Progenitor cell of endocrine pancreas (in vitro differentiated cells): ENCODE measurements at regions not wholly inside any gene's neighbourhood (a gene's known extent, or its start where the extent isn't known, plus 50 kb on each side); places are given as distances from the start of the nearest gene placed in this dataset.

Experiments
- DNase-seq: peaks from one replicate; pipeline ENCODE4 v3.0.0; 2021; ENCODE audit warnings: low spot score; ENCODE audit not compliant: unreplicated experiment
- H3K27ac Mint-ChIP-seq: 2 replicates; pipeline ENCODE4 v1.8.0; 2021; ENCODE audit warnings: mild to moderate bottlenecking, moderate library complexity, mixed read lengths
- H3K27me3 Mint-ChIP-seq: 2 replicates; pipeline ENCODE4 v1.8.0; 2021; ENCODE audit warnings: mixed read lengths
- H3K36me3 Mint-ChIP-seq: 2 replicates; pipeline ENCODE4 v1.8.0; 2022; ENCODE audit warnings: mixed read lengths; ENCODE audit not compliant: insufficient read depth
- H3K4me1 Mint-ChIP-seq: 2 replicates; pipeline ENCODE4 v1.8.0; 2021; ENCODE audit warnings: low read depth, mixed read lengths
- H3K4me3 Mint-ChIP-seq: 2 replicates; pipeline ENCODE4 v1.8.0; 2021; ENCODE audit warnings: low read depth, mild to moderate bottlenecking, moderate library complexity, mixed read lengths
- H3K9me3 Mint-ChIP-seq: 2 replicates; pipeline ENCODE4 v1.8.0; 2021; ENCODE audit warnings: low read depth, mixed read lengths
- TF ChIP-seq, protein P1 (sequence below): fragments of 200-600 bp; sonication (generic); IDR thresholded peaks from one replicate; pipeline ENCODE4 v1.5.0; 2021; ENCODE audit warnings: antibody characterized with exemption, mild to moderate bottlenecking; ENCODE audit not compliant: unreplicated experiment

- TF ChIP-seq, protein P1, sequence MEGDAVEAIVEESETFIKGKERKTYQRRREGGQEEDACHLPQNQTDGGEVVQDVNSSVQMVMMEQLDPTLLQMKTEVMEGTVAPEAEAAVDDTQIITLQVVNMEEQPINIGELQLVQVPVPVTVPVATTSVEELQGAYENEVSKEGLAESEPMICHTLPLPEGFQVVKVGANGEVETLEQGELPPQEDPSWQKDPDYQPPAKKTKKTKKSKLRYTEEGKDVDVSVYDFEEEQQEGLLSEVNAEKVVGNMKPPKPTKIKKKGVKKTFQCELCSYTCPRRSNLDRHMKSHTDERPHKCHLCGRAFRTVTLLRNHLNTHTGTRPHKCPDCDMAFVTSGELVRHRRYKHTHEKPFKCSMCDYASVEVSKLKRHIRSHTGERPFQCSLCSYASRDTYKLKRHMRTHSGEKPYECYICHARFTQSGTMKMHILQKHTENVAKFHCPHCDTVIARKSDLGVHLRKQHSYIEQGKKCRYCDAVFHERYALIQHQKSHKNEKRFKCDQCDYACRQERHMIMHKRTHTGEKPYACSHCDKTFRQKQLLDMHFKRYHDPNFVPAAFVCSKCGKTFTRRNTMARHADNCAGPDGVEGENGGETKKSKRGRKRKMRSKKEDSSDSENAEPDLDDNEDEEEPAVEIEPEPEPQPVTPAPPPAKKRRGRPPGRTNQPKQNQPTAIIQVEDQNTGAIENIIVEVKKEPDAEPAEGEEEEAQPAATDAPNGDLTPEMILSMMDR, result no peak
- H3K36me3 Mint-ChIP-seq, result no peaks in the 10 kb centered on the region
- H3K4me1 Mint-ChIP-seq, result no peaks in the 10 kb centered on the region
- no peaks in the 10 kb centered on the region for H3K9me3 Mint-ChIP-seq
- no peak overlapping the region for H3K4me3 Mint-ChIP-seq
- H3K27me3 Mint-ChIP-seq, result peaks cover 29% of the 10 kb centered on the region
- no peak overlapping the region for H3K27ac Mint-ChIP-seq
- DNase-seq, result no peak
Observed at GRCh38 chr2:7407001-7407400, 489.8 kb downstream of the RNF144A start.

DNA sequence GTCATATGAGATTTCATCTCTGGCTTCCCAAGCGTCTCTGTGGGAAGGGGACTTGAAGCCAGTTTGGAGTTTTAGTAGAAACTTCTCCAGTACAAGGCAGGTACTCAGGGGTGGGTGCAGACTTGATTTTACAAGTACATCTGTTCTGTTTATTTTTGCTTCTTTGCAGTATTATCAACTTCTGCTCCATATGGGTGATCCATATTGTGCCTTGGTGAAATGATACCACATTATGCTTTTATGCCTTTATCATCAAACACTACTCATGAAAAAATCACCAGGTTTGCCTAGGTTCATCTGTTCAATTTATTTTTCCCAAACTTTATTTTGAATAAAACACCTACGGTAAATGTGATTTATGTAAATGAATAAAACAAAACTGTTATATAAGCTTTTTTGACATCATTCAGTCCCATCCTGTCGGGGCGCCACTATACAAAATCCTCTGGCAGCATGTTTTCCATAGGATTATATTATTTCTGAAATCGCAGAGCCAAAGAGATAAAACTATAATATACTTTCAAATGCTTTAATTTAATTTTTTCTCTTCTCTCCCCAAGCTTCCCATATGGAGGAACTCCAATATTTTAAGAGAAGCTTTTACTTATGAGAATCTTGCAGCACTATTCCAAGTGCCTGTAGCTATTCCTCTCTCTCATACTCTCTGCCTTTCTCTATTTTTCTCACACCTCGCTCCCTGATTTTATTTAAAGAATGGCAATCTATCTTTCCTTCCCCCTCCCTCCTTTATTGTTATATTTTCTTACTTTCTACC lies 490.9 kb downstream of the RNF144A start:
- Mint-ChIP-seq H3K4me3 (no peak overlapping the region), H3K27me3 (peaks cover 25% of the 10 kb centered on the region), H3K4me1 (no peaks in the 10 kb centered on the region), H3K27ac (no peak overlapping the region), H3K9me3 (peaks cover 4% of the 10 kb centered on the region), H3K36me3 (no peaks in the 10 kb centered on the region)
- TF ChIP-seq, protein P1, result no peak
- no peak for DNase-seq

- TF ChIP-seq, protein P1, result no peak
- Mint-ChIP-seq H3K27me3 (peaks cover 25% of the 10 kb centered on the region), H3K4me1 (no peaks in the 10 kb centered on the region), H3K4me3 (no peak overlapping the region), H3K36me3 (no peaks in the 10 kb centered on the region), H3K27ac (no peak overlapping the region), H3K9me3 (peaks cover 9% of the 10 kb centered on the region)
- DNase-seq, result no peak
Observed at GRCh38 chr2:7411691-7412090, 494.5 kb downstream of the RNF144A start.

DNA sequence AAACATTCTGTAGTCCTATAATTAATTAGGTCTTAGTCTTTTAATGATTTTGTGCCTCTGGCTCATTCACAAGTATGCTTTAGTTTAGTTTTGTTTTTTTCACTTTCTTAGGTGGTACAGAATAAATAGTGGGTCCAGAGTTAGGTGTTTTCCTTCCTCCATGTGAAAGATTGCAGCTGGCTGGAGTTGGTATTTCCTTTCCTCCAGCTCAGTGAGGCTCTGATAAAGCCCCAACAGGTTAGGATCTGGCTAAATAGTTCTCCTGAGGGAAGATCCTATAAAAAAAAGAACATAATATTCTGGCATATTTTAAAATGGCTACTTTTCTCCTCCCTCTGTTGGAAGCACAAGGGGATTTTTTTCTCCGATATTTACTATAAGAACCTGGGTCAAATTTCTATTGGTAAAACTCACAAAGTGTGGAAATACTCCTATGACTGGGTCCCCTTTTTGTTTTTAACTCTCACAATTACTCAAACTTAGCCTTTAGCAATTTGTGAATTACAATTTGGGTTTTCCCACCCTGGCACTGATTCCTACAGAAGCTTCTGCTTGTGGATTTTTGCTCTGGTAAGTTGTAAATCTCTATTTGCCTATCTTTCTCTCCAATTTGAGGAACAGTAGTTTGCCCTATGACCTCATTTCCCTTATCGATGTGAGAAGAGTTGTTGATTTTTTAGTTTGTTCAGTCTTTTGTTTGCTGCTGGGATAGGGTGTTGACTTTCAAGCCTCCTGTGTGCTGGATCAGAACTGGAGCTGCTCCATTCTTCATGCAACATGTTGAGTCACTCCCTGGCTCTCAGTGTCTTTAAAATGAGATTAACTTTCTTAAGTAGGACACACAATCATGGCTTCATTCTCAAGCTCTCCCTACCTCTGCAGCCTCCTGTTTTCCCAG lies 500.9 kb downstream of the RNF144A start:
- peaks cover 21% of the 10 kb centered on the region for H3K27me3 Mint-ChIP-seq
- peak overlapping the region; percentile 0 for H3K4me3 Mint-ChIP-seq
- TF ChIP-seq, protein P1, result no peak
- H3K27ac Mint-ChIP-seq, result peak overlapping the region; percentile 89
- DNase-seq, result no peak
- H3K4me1 Mint-ChIP-seq, result peaks cover 29% of the 10 kb centered on the region
- peaks cover 1% of the 10 kb centered on the region for H3K36me3 Mint-ChIP-seq
- peaks cover 9% of the 10 kb centered on the region for H3K9me3 Mint-ChIP-seq

DNA sequence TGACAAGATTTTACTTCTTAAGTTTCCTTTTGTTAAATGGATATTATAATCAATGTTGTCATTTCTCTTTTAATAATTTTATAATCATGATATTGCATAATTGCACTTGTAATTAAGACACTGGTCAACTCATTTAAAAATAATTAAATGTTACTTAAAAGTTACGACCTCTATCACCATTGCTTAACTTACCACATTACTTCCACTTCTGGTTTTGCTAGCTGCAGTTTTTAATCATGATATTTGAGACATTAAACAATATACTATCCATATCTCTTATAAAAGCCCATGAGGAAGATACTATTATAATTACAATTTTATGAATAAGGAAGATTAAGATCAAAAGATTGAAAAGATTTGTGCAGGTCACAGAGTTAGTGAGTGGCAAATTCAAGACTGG lies 502.0 kb downstream of the RNF144A start:
- Mint-ChIP-seq H3K36me3 (peaks cover 1% of the 10 kb centered on the region), H3K27ac (no peak overlapping the region), H3K9me3 (peaks cover 4% of the 10 kb centered on the region), H3K4me1 (peaks cover 29% of the 10 kb centered on the region), H3K4me3 (no peak overlapping the region), H3K27me3 (peaks cover 23% of the 10 kb centered on the region)
- TF ChIP-seq, protein P1, result no peak
- DNase-seq, result no peak
